Suprapubic skin (tissue), 3 donors: ENCODE measurements at regions not wholly inside any gene's neighbourhood (a gene's known extent, or its start where the extent isn't known, plus 50 kb on each side); places are given as distances from the start of the nearest gene placed in this dataset.

Experiments used
- CTCF ChIP-seq, 2 donors: fragments of 200-600 bp in 1 of 2; fragments of 450-650 bp in 1 of 2; sonication (generic) in 1 of 2; IDR thresholded peaks; one replicate each; pipeline ENCODE4 v1.5.1; 2016 to 2019; ENCODE audit warnings: antibody characterized with exemption in 2 of 2, mild to moderate bottlenecking in 1 of 2, moderate library complexity in 1 of 2
- POLR2A ChIP-seq, 2 donors: fragments of 450-650 bp; IDR thresholded peaks; one replicate each; pipeline ENCODE4 v1.6.1; 2017; ENCODE audit warnings: antibody characterized with exemption in 2 of 2, mild to moderate bottlenecking in 2 of 2, moderate library complexity in 2 of 2

GRCh38 chr15:36334059-36334458 is 245.4 kb upstream of the CDIN1 start:
- TF ChIP-seq POLR2A (IDR thresholded peaks at IDR 0.05) (no peak), CTCF (IDR thresholded peaks at IDR 0.05) (no peak)
